DND-41 (cell line): ENCODE measurements at regions not wholly inside any gene's neighbourhood (a gene's known extent, or its start where the extent isn't known, plus 50 kb on each side); places are given as distances from the start of the nearest gene placed in this dataset.

Experiments used
- CTCF ChIP-seq: IDR thresholded peaks from 2 replicates; pipeline ENCODE4 v1.5.1; 2012; ENCODE audit warnings: borderline replicate concordance, low read length, moderate library complexity, mild to moderate bottlenecking; ENCODE audit not compliant: poor library complexity, severe bottlenecking; ENCODE audit errors: extremely low read depth
- EZH2 ChIP-seq: IDR thresholded peaks from 3 replicates; pipeline ENCODE4 v1.6.1; 2012; ENCODE audit warnings: borderline replicate concordance, low read depth, mild to moderate bottlenecking, moderate library complexity, low read length, inconsistent platforms; ENCODE audit not compliant: severe bottlenecking

GRCh38 chr9:87290241-87291052, 207.2 kb upstream of the DAPK1 start:
- TF ChIP-seq CTCF = no peak
- no peak for TF ChIP-seq EZH2
